ENCODE measurements at regions not wholly inside any gene's neighbourhood (a gene's known extent, or its start where the extent isn't known, plus 50 kb on each side); places are given as distances from the start of the nearest gene placed in this dataset.

DNA sequence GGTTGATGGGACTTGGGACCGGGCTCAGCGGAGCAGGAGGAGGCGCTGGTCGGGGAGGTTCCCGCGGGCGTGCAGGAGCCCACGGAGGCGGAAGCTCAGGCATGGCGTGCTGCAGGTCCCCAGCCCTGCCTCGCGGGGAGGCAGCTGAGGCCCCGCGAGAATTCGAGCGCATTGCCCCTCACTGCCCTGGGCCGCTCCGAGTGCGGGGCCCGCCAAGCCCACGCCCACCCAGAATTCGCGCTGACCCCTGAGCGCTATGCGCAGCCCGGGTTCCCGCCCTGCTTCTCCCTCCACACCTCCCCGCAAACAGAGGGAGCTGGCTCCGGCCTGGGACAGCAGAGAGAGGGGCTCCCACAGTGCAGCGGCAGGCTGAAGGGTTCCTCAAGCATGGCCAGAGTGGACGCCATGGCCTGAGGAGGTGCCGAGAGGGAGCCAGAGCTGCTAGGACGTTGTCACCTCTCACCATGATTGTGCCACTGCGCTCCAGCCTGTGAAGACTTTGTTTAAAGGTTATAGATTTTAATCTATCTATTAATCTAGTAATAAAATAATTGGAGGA is 357.2 kb upstream of the RGPD4 start:
- Histone ChIP-seq H3K4me1 (no peaks in the 10 kb centered on the region), H3K36me3 (no peaks in the 10 kb centered on the region), H3K4me3 (no peak overlapping the region), H3K27me3 (no peaks in the 10 kb centered on the region), H3K27ac (replicated peaks in 1 of 4) (no peak overlapping the region), H3K9me3 (no peaks in the 10 kb centered on the region)
- WGBS: 90% methylated on average over 5 of the region's 34 CpGs
- no peak for TF ChIP-seq EP300 (IDR thresholded peaks at IDR 0.05)
- TF ChIP-seq POLR2A (IDR thresholded peaks at IDR 0.05; ENCODE audit: low read depth): no peak
- no peak for TF ChIP-seq POLR2AphosphoS5 (IDR thresholded peaks at IDR 0.05)
- TF ChIP-seq, protein P1, sequence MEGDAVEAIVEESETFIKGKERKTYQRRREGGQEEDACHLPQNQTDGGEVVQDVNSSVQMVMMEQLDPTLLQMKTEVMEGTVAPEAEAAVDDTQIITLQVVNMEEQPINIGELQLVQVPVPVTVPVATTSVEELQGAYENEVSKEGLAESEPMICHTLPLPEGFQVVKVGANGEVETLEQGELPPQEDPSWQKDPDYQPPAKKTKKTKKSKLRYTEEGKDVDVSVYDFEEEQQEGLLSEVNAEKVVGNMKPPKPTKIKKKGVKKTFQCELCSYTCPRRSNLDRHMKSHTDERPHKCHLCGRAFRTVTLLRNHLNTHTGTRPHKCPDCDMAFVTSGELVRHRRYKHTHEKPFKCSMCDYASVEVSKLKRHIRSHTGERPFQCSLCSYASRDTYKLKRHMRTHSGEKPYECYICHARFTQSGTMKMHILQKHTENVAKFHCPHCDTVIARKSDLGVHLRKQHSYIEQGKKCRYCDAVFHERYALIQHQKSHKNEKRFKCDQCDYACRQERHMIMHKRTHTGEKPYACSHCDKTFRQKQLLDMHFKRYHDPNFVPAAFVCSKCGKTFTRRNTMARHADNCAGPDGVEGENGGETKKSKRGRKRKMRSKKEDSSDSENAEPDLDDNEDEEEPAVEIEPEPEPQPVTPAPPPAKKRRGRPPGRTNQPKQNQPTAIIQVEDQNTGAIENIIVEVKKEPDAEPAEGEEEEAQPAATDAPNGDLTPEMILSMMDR (IDR thresholded peaks at IDR 0.05): no peak
- no peak for DNase-seq (ENCODE audit: extremely low spot score)
- intact Hi-C loops (cut with DNase I): no loop called here

DNA sequence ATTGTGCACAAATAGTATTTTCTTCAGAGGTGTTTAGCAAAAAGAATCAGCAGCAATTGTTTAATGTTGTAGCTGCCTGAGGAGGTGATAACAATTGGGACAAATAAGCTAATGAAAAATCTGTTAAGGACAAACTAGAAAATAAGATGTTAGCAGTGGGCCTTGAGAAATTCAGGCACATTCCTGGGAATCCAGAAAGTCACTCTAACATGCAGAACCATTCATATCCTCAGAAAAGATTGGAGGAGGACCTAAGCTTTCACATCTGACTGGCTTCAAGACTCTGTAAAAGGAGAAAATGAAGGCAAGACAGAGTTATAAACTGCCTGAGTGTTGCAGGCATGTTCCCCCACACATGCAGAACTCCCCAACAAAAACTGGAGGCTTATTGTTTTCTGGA is 353.5 kb upstream of the RGPD4 start:
- peaks cover 0 to 18% (median 7%) of the 10 kb centered on the region in 4 donors for H3K9me3 ChIP-seq
- no peak overlapping the region for H3K27ac ChIP-seq (replicated peaks in 1 of 4)
- TF ChIP-seq POLR2AphosphoS5 (IDR thresholded peaks at IDR 0.05) (no peak), EP300 (IDR thresholded peaks at IDR 0.05) (no peak), POLR2A (IDR thresholded peaks at IDR 0.05; ENCODE audit: low read depth) (no peak)
- TF ChIP-seq, protein P1 (IDR thresholded peaks at IDR 0.05): no peak
- H3K4me3 ChIP-seq: no peak overlapping the region
- H3K36me3 ChIP-seq: no peaks in the 10 kb centered on the region
- intact Hi-C loops (cut with DNase I): no loop called here
- no peaks in the 10 kb centered on the region for H3K4me1 ChIP-seq
- no peaks in the 10 kb centered on the region for H3K27me3 ChIP-seq
- no peak for DNase-seq (ENCODE audit: extremely low spot score)

DNA sequence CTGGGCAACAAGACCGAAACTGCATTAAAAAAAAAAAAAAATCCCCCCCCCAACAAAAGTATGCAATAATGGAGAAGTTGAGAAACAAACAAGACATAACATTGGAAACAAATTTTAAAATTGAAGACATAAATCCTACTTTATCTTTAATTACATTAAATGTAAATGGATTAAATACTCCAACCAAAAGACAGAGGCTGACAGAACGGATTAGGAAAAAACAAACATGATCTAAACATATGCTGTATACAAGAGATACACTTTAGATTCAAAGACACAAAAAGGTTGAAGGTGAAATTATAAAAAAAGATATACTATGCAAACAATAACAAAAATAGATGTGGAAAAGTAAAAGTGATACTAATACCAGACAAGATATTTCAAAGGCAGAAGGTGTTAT is 350.8 kb upstream of the RGPD4 start:
- H3K4me3 ChIP-seq: no peak overlapping the region
- no peaks in the 10 kb centered on the region for H3K36me3 ChIP-seq
- H3K9me3 ChIP-seq: peaks cover 0 to 18% (median 7%) of the 10 kb centered on the region in 4 donors
- H3K27ac ChIP-seq (replicated peaks in 1 of 4): no peak overlapping the region
- WGBS: 85% methylated on average over 2 of the region's 2 CpGs
- H3K27me3 ChIP-seq: no peaks in the 10 kb centered on the region
- no peaks in the 10 kb centered on the region for H3K4me1 ChIP-seq
- TF ChIP-seq POLR2A (IDR thresholded peaks at IDR 0.05; ENCODE audit: low read depth): no peak
- no peak for TF ChIP-seq EP300 (IDR thresholded peaks at IDR 0.05)
- no peak for DNase-seq (ENCODE audit: extremely low spot score)
- intact Hi-C loops (cut with DNase I): no loop called here

DNA sequence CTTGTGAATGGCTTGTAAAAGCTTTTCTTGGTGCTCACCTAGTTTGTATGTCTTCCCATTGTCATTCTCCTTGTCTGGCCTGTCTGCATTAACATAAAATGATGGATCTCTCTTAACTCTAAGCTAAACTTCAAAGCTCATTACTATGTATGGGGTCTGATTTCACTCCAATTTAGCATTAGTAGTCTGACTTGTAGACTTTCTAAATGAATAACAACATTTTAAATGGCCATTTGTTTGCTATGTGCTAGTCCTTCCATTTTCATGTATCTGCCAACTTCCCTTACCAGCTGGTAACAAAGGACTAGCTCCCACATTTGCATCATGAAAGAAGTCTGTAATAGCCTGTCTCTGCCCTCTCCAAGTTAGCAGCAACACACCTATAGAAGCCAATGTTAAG is 324.2 kb upstream of the RGPD4 start:
- Histone ChIP-seq H3K9me3 (no peaks in the 10 kb centered on the region), H3K36me3 (no peaks in the 10 kb centered on the region), H3K4me3 (no peak overlapping the region), H3K27ac (replicated peaks in 1 of 4) (no peak overlapping the region), H3K4me1 (no peaks in the 10 kb centered on the region), H3K27me3 (no peaks in the 10 kb centered on the region)
- DNase-seq (ENCODE audit: extremely low spot score): no peak
- TF ChIP-seq EP300 (IDR thresholded peaks at IDR 0.05) (no peak), POLR2AphosphoS5 (IDR thresholded peaks at IDR 0.05) (no peak), POLR2A (IDR thresholded peaks at IDR 0.05; ENCODE audit: low read depth) (no peak)
- TF ChIP-seq, protein P1 (IDR thresholded peaks at IDR 0.05): no peak
- intact Hi-C loops (cut with DNase I): no loop called here

DNA sequence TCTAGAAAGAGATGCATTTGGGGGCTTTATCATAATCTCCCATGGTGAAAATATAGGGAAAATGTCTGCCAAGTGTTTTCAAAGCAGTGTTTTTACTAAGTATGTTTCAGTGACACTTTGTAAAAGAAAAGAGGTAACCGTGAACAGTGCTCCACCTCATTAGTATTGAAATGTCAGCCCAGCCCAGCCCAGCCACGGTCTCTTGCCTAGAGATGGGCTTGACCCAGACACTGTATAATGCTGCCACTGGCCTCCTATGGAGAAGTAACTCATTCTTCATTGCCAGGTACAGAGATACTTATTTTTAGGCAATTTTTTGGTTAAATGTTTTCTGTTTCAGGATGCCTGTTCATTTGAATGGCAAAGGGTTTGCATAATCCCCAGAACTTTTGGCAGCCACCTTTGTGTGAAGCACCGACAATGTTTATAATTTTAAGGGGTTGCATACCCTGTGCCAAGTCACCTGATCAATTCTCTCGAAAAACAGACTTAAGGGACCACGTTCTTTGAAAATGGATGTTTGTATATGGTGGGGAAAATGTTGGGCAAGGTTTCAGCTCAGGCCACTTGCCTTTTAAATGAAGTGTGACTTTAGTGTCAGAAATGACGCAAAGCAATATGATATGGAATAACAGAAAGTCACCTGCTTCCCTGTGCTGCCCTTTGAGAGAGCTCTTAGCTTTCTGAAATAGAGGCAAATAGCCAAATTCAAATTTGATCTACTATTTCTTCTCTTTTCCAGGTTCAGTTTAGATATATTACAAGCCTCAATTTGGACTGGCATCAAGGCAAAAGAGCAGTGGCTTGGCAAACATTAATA is 314.5 kb upstream of the RGPD4 start:
- WGBS: 62% methylated on average over 6 of the region's 6 CpGs
- Histone ChIP-seq H3K27me3 (no peaks in the 10 kb centered on the region), H3K4me3 (no peak overlapping the region), H3K4me1 (no peaks in the 10 kb centered on the region), H3K36me3 (no peaks in the 10 kb centered on the region), H3K27ac (replicated peaks in 1 of 4) (no peak overlapping the region), H3K9me3 (no peaks in the 10 kb centered on the region)
- DNase-seq (ENCODE audit: extremely low spot score): no peak
- TF ChIP-seq POLR2A (IDR thresholded peaks at IDR 0.05; ENCODE audit: low read depth) (no peak), EP300 (IDR thresholded peaks at IDR 0.05) (no peak), POLR2AphosphoS5 (IDR thresholded peaks at IDR 0.05) (no peak)
- TF ChIP-seq, protein P1 (IDR thresholded peaks at IDR 0.05): no peak
- intact Hi-C loops (cut with DNase I): no loop called here

All from esophagus muscularis mucosa (tissue), 4 donors.